A673 (cell line): ENCODE measurements at regions not wholly inside any gene's neighbourhood (a gene's known extent, or its start where the extent isn't known, plus 50 kb on each side); places are given as distances from the start of the nearest gene placed in this dataset.
A peak's percentile ranks its signal among the peaks of the same experiment; 100 is the strongest.

Source experiments
- EZH2 ChIP-seq: fragments of 200-600 bp; sonication (generic); IDR thresholded peaks from 2 replicates; pipeline ENCODE4 v1.6.1; 2017; ENCODE audit warnings: borderline replicate concordance, low read depth, mild to moderate bottlenecking, mixed read lengths, antibody characterized with exemption, low read length; ENCODE audit not compliant: poor library complexity, severe bottlenecking
- TF ChIP-seq, protein P1 (sequence below): fragments of 300-800, 200-600 bp; sonication (generic); conservative IDR thresholded peaks from 2 replicates; pipeline ENCODE4 v1.5.1; 2017; ENCODE audit warnings: low read depth, mild to moderate bottlenecking, antibody characterized with exemption, low read length, moderate library complexity, mixed read lengths

DNA sequence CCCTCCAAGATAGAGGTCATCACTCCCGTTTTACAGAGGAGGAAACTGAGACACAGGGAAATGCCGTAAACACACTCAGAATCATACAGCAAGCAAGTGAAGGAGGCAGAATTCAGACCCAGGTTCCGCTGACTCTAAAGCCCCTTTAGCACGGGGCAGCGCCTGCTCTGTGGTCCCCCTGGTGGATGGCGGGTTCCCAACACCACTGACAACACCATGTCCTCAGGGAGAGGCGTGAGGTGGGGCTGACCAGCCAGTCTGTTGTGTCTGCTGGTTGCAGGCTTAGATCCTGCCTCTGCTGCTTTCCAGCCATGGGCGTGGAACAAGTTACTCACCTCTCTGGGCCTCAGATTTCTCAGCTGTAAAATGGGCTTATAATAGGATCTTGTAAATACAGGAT is 617.3 kb downstream of the MATN1 start:
- TF ChIP-seq, protein P1, sequence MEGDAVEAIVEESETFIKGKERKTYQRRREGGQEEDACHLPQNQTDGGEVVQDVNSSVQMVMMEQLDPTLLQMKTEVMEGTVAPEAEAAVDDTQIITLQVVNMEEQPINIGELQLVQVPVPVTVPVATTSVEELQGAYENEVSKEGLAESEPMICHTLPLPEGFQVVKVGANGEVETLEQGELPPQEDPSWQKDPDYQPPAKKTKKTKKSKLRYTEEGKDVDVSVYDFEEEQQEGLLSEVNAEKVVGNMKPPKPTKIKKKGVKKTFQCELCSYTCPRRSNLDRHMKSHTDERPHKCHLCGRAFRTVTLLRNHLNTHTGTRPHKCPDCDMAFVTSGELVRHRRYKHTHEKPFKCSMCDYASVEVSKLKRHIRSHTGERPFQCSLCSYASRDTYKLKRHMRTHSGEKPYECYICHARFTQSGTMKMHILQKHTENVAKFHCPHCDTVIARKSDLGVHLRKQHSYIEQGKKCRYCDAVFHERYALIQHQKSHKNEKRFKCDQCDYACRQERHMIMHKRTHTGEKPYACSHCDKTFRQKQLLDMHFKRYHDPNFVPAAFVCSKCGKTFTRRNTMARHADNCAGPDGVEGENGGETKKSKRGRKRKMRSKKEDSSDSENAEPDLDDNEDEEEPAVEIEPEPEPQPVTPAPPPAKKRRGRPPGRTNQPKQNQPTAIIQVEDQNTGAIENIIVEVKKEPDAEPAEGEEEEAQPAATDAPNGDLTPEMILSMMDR, result peak; percentile 58
- no peak for TF ChIP-seq EZH2
